ENCODE measurements at regions not wholly inside any gene's neighbourhood (a gene's known extent, or its start where the extent isn't known, plus 50 kb on each side); places are given as distances from the start of the nearest gene placed in this dataset.
"Not testable (repeated sequence)": the region's sequence is repeated elsewhere in the genome, so short reads cannot be mapped to it uniquely, and the experiment has no call there.

DNA sequence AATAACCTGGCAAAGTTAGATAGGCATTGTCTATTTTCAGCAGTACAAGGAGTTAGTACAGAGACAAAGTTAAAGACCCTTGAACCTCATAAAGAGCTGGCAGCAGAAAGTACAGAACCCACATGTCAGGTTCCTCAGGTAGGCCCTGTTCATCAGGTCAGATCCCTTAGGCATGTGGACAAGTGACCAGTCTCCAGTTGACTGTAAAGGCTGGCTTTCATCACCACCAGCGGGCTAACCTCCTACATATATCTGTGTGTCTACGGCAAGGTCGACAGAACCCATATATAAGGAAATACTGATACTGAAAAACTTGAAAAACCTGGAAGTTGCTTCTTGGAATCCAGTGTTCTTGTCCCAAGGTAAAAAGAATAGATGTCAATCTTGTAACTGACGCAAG is 223.1 kb upstream of the SGK1 start:
- Histone ChIP-seq H3K36me3 (ENCODE audit: insufficient read depth) (no peaks in the 10 kb centered on the region), H3K4me3 (IDR thresholded peaks at IDR 0.05; ENCODE audit: insufficient read depth, low read depth, low read length) (no peak overlapping the region), H3K27ac (no peak overlapping the region), H3K4me1 (ENCODE audit: low read depth, poor library complexity, severe bottlenecking) (no peaks in the 10 kb centered on the region), H3K27me3 (ENCODE audit: insufficient read depth, low read depth) (no peaks in the 10 kb centered on the region), H3K4me2 (no peak overlapping the region), H2AFZ (ENCODE audit: low read depth) (no peak overlapping the region), H3K79me2 (ENCODE audit: insufficient read depth, low read depth) (no peaks in the 10 kb centered on the region), H4K20me1 (ENCODE audit: insufficient read depth) (no peaks in the 10 kb centered on the region), H3K9ac (no peak overlapping the region)
- TF ChIP-seq, protein P1, sequence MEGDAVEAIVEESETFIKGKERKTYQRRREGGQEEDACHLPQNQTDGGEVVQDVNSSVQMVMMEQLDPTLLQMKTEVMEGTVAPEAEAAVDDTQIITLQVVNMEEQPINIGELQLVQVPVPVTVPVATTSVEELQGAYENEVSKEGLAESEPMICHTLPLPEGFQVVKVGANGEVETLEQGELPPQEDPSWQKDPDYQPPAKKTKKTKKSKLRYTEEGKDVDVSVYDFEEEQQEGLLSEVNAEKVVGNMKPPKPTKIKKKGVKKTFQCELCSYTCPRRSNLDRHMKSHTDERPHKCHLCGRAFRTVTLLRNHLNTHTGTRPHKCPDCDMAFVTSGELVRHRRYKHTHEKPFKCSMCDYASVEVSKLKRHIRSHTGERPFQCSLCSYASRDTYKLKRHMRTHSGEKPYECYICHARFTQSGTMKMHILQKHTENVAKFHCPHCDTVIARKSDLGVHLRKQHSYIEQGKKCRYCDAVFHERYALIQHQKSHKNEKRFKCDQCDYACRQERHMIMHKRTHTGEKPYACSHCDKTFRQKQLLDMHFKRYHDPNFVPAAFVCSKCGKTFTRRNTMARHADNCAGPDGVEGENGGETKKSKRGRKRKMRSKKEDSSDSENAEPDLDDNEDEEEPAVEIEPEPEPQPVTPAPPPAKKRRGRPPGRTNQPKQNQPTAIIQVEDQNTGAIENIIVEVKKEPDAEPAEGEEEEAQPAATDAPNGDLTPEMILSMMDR (conservative IDR thresholded peaks at IDR 0.05; ENCODE audit: low read depth, low read length), result no peak

DNA sequence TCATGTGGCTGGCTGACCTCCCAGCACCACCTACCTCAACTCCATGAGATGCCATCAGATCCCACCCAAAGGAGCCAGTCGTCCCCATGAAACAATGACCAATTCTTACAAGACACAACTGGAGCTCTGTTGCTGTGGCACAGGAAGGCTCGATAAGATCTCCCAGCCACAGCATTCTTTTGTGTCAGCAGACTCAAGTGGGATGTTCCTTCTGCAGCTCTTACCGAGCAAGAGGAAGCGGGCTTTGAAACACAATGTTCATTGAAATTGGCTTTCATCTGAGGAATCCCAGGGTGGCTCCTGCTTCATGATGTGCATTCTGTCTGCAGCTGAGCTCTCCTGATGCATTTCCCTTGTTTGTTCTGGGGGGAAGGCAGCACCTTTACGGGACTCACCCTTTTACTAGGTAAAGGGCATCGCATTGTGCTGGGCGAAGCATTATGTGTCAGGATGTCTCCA is 222.0 kb upstream of the SGK1 start:
- H3K79me2 ChIP-seq (ENCODE audit: insufficient read depth, low read depth), result no peaks in the 10 kb centered on the region
- no peaks in the 10 kb centered on the region for H3K27me3 ChIP-seq (ENCODE audit: insufficient read depth, low read depth)
- no peak overlapping the region for H2AFZ ChIP-seq (ENCODE audit: low read depth)
- no peak overlapping the region for H3K27ac ChIP-seq
- H3K9ac ChIP-seq, result no peak overlapping the region
- no peaks in the 10 kb centered on the region for H3K36me3 ChIP-seq (ENCODE audit: insufficient read depth)
- no peak overlapping the region for H3K4me3 ChIP-seq (IDR thresholded peaks at IDR 0.05; ENCODE audit: insufficient read depth, low read depth, low read length)
- no peaks in the 10 kb centered on the region for H4K20me1 ChIP-seq (ENCODE audit: insufficient read depth)
- no peaks in the 10 kb centered on the region for H3K4me1 ChIP-seq (ENCODE audit: low read depth, poor library complexity, severe bottlenecking)
- TF ChIP-seq, protein P1 (conservative IDR thresholded peaks at IDR 0.05; ENCODE audit: low read depth, low read length), result no peak
- H3K4me2 ChIP-seq, result no peak overlapping the region

DNA sequence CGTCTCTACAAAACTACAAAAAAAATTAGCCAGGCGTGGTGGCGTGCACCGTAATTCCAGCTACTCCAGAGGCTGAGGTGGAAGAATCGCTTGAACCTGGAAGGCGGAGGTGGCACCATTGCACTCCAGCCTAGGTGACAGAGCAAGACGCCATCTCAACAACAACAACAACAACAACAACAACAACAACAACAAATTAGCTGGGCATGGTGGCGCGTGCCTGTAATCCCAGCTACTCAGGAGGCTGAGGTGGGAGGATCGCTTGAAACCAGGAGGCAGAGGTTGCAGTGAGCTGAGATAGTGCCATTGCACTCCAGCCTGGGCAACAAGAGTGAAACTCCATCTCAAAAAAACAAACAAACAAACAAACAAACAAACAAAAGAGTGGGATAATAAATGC is 219.9 kb upstream of the SGK1 start:
- not testable (repeated sequence) for H3K4me1 ChIP-seq (ENCODE audit: low read depth, poor library complexity, severe bottlenecking); H3K79me2 ChIP-seq (ENCODE audit: insufficient read depth, low read depth); H3K4me3 ChIP-seq (IDR thresholded peaks at IDR 0.05; ENCODE audit: insufficient read depth, low read depth, low read length); H3K36me3 ChIP-seq (ENCODE audit: insufficient read depth); H3K4me2 ChIP-seq; H3K27me3 ChIP-seq (ENCODE audit: insufficient read depth, low read depth); H4K20me1 ChIP-seq (ENCODE audit: insufficient read depth); H3K27ac ChIP-seq; H3K9ac ChIP-seq; H2AFZ ChIP-seq (ENCODE audit: low read depth)

DNA sequence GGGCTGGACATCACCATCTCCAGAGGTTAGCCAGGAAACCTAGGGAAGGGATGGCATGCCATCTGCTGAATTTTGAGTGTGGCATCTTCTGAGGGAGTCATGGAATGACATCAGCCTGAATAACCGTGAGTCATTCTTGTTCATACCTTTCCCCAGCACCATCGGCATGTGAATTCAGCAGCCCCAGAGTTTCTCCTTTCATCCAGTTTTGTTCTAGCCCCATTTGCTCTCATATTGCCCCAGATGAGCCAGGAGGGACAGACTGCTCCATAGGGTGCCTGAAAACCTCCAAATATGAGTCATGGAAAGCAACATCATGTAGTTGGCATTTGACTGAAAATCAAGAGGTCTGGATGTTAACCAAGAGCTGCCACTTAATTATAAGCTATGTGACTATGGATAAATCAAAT is 219.2 kb upstream of the SGK1 start:
- H3K27me3 ChIP-seq (ENCODE audit: insufficient read depth, low read depth), result no peaks in the 10 kb centered on the region
- no peak overlapping the region for H3K4me3 ChIP-seq (IDR thresholded peaks at IDR 0.05; ENCODE audit: insufficient read depth, low read depth, low read length)
- H3K79me2 ChIP-seq (ENCODE audit: insufficient read depth, low read depth), result no peaks in the 10 kb centered on the region
- H3K9ac ChIP-seq, result no peak overlapping the region
- H2AFZ ChIP-seq (ENCODE audit: low read depth), result no peak overlapping the region
- no peaks in the 10 kb centered on the region for H3K4me1 ChIP-seq (ENCODE audit: low read depth, poor library complexity, severe bottlenecking)
- no peak overlapping the region for H3K4me2 ChIP-seq
- no peaks in the 10 kb centered on the region for H3K36me3 ChIP-seq (ENCODE audit: insufficient read depth)
- H3K27ac ChIP-seq, result no peak overlapping the region
- no peaks in the 10 kb centered on the region for H4K20me1 ChIP-seq (ENCODE audit: insufficient read depth)
- TF ChIP-seq, protein P1 (conservative IDR thresholded peaks at IDR 0.05; ENCODE audit: low read depth, low read length), result no peak

DNA sequence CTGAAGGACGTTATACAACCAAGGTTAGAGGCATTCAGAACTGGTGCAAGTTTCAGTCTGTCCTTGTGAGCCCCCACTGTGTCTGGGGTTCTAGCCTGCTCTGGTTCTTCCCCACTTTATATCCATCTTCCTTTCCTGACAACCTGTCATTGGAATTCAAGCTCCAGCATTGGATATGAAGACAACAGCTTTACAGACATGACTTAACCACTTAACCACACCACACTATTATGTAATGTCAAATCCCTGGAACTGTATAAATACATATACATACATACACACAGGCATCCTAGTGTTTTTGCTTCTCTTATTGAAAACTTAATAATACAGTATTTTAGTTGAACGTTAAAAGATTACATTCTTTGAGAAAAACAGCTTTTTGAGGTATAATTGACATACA is 217.9 kb upstream of the SGK1 start:
- Histone ChIP-seq H3K4me3 (IDR thresholded peaks at IDR 0.05; ENCODE audit: insufficient read depth, low read depth, low read length) (no peak overlapping the region), H3K4me2 (no peak overlapping the region), H3K36me3 (ENCODE audit: insufficient read depth) (no peaks in the 10 kb centered on the region), H3K79me2 (ENCODE audit: insufficient read depth, low read depth) (no peaks in the 10 kb centered on the region), H3K9ac (no peak overlapping the region), H3K27me3 (ENCODE audit: insufficient read depth, low read depth) (no peaks in the 10 kb centered on the region), H3K27ac (no peak overlapping the region), H2AFZ (ENCODE audit: low read depth) (no peak overlapping the region), H3K4me1 (ENCODE audit: low read depth, poor library complexity, severe bottlenecking) (no peaks in the 10 kb centered on the region), H4K20me1 (ENCODE audit: insufficient read depth) (no peaks in the 10 kb centered on the region)
- TF ChIP-seq, protein P1 (conservative IDR thresholded peaks at IDR 0.05; ENCODE audit: low read depth, low read length), result no peak

Measured in KMS-11 (cell line).